ENCODE measurements at regions not wholly inside any gene's neighbourhood (a gene's known extent, or its start where the extent isn't known, plus 50 kb on each side); places are given as distances from the start of the nearest gene placed in this dataset.

GRCh38 chr3:127337911-127338531 lies 50.2 kb upstream of the PRR20G start:
- FAIRE-seq (no peak), ATAC-seq (no peak), DNase-seq (ENCODE audit: low read depth in 1 of 2, low spot score in 1 of 2) (no peak)
- no peak for TF ChIP-seq MAX (IDR thresholded peaks at IDR 0.05)
- TF ChIP-seq, protein P1, sequence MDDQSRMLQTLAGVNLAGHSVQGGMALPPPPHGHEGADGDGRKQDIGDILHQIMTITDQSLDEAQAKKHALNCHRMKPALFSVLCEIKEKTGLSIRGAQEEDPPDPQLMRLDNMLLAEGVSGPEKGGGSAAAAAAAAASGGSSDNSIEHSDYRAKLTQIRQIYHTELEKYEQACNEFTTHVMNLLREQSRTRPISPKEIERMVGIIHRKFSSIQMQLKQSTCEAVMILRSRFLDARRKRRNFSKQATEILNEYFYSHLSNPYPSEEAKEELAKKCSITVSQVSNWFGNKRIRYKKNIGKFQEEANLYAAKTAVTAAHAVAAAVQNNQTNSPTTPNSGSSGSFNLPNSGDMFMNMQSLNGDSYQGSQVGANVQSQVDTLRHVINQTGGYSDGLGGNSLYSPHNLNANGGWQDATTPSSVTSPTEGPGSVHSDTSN (IDR thresholded peaks at IDR 0.05), result no peak
- no peak for TF ChIP-seq FOSB (CRISPR knock-in tag; IDR thresholded peaks at IDR 0.05)
- no peak for TF ChIP-seq POLR2A (IDR thresholded peaks at IDR 0.05; ENCODE audit: low read length)
- TF ChIP-seq TP53 (CRISPR knock-in tag; IDR thresholded peaks at IDR 0.05), result no peak
- no peak for TF ChIP-seq KDM5A (IDR thresholded peaks at IDR 0.05)
- no peak for TF ChIP-seq NPAS2 (CRISPR knock-in tag; IDR thresholded peaks at IDR 0.05; ENCODE audit: borderline replicate concordance)
- TF ChIP-seq ZFP36 (IDR thresholded peaks at IDR 0.05; ENCODE audit: borderline replicate concordance, partially characterized antibody), result no peak
- no peak for TF ChIP-seq HOXB13 (CRISPR knock-in tag; IDR thresholded peaks at IDR 0.05; ENCODE audit: low read depth)
- TF ChIP-seq BHLHE40 (IDR thresholded peaks at IDR 0.05; ENCODE audit: low read depth, low read length), result no peak
- TF ChIP-seq FOXS1 (CRISPR knock-in tag; IDR thresholded peaks at IDR 0.05), result no peak
- TF ChIP-seq RARB (CRISPR knock-in tag; IDR thresholded peaks at IDR 0.05), result no peak
- no peak for TF ChIP-seq ELK1 (IDR thresholded peaks at IDR 0.05; ENCODE audit: low read depth, low read length)
- TF ChIP-seq ESRRA (IDR thresholded peaks at IDR 0.05; ENCODE audit: borderline replicate concordance, low read length), result no peak
- no peak for TF ChIP-seq CBX2 (IDR thresholded peaks at IDR 0.05; ENCODE audit: borderline replicate concordance, low read depth)
- TF ChIP-seq, protein P2, sequence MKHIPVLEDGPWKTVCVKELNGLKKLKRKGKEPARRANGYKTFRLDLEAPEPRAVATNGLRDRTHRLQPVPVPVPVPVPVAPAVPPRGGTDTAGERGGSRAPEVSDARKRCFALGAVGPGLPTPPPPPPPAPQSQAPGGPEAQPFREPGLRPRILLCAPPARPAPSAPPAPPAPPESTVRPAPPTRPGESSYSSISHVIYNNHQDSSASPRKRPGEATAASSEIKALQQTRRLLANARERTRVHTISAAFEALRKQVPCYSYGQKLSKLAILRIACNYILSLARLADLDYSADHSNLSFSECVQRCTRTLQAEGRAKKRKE (CRISPR knock-in tag; IDR thresholded peaks at IDR 0.05; ENCODE audit: low read depth), result no peak
- TF ChIP-seq SMC3 (IDR thresholded peaks at IDR 0.05), result no peak
- no peak for TF ChIP-seq E2F6 (IDR thresholded peaks at IDR 0.05; ENCODE audit: borderline replicate concordance, low read depth)
- TF ChIP-seq TFCP2L1 (CRISPR knock-in tag; IDR thresholded peaks at IDR 0.05), result no peak
- CTCF ChIA-PET, result no interaction called here
- H3K27ac ChIP-seq, result no peak overlapping the region
- H3K4me1 ChIP-seq, result no peaks in the 10 kb centered on the region
- H3K4me3 ChIP-seq, result no peak overlapping the region
- POLR2A ChIA-PET, result no interaction called here
- no peak overlapping the region for H3K4me2 ChIP-seq
- WGBS (ENCODE audit: missing lambda C conversion rate), result 27% methylated on average over 10 of the region's 52 CpGs
- 0 out of 3 replicates have a peak, but pooled peaks cover 3% of the 10 kb centered on the region for H3K9me3 ChIP-seq
